HG02870 (cell line): ENCODE measurements at regions not wholly inside any gene's neighbourhood (a gene's known extent, or its start where the extent isn't known, plus 50 kb on each side); places are given as distances from the start of the nearest gene placed in this dataset.
"Not testable (repeated sequence)": the region's sequence is repeated elsewhere in the genome, so short reads cannot be mapped to it uniquely, and the experiment has no call there.

Experiments used
- ATAC-seq: cut with Tn5 transposase; IDR thresholded peaks from one replicate; pipeline ENCODE4 v1.9.1; 2021; ENCODE audit warnings: mild to moderate bottlenecking, moderate library complexity; ENCODE audit not compliant: unreplicated experiment

DNA sequence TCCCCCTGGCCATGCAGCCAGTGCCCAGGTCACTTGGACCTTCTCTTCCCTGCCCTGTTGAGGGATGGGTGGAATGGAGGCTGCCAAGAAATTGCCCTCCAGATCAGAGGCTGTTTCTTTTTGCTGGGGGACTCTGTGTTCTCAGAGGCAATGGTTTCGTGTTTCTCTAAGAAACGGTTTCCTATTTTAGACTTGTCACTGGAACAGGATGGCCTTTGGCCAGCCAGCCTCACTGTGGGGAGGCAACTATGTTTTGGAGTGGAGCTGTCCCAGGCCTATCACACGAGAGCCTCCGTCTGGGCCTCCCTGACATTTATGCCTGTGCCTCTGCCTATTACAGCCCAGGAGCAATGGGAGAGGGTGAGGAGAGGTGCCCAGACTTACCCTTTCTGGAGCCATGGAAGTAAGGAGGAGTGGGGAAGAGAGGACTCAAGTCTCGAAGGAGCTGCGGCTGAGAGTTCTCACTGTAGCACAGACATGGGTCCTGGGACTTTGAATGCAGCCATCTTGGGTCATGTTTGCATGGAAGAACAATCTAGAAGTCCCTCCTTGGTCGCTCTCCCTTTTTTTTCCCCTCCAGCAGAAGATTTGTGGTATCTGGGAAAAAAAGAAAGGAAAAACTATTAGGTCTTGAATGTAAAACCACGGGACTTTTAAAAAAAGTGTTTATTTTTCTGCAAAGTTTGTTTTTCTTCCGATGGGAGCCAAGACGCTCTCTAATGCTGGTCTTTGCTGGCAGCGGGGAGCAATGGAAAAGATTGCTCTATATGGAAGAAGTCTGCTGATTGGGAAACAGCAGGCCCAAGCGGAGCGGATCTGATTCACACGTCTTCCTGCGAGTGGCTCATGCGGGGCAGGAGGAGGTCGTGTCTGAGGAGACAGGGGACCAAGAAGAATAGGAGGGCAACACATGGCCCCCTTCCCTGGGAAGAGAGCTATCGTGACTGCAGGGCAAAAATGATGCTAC is 219.2 kb downstream of the FOXD2 start:
- ATAC-seq = no peak

DNA sequence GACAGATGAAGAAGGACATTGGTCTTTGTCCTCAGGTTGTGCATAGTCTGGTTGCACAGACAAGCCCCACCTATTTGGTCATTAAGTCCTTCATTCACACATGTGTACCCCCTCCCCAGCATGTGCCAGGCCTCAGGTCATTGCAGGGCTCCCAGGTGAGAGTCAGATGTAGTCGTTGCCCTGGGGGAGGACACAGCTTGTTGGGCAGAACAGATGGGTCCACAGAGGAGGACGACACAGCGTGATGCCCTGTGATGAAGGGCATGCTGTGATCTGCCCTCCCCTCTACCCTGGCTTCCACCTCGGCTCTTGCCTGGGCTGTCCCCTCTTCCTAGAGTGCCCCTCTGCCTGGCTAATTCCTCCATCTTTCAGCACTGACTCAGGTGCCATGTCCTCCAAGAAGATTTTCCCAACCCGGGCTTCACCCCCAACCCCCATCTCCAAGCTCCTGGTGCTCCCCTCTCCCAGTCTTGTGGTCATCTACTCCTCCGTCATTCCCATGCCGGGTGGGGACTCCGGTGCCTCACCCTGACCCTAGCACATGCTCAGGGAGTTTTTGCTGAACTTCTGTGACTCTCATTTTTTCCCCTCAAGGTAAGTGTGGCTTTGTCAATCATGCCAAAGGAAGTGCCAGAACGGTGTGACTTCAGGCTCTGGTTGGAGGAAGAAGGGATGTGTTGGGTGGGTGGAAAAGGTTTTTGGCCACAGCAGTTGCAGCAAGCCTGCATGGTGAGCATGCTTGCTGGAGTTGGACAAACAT is 220.5 kb downstream of the FOXD2 start:
- ATAC-seq = no peak

DNA sequence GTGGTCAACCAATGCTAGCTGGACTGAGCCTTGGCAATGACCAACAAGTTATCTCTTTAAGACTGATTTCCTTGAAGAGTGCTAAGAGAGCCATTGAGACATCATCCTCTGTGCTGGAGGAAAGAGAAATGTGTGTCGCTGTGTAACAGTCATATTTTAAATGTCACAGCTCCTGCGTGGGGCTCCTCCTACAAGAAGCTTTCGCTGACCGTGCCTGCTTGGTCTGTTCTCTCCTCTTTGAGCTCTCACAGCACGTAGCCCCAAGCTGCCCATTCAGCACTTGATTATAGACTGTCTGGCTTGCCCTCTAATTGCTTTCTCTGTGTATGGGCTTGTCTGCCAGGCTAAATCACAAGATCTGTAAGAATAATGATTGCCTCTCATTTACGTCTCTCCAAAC is 221.3 kb downstream of the FOXD2 start:
- no peak for ATAC-seq

- ATAC-seq = no peak
Measured at GRCh38 chr1:47660622-47661021, 222.8 kb downstream of the FOXD2 start.

- ATAC-seq = no peak
Measured at GRCh38 chr1:47661040-47661439, 223.2 kb downstream of the FOXD2 start.

DNA sequence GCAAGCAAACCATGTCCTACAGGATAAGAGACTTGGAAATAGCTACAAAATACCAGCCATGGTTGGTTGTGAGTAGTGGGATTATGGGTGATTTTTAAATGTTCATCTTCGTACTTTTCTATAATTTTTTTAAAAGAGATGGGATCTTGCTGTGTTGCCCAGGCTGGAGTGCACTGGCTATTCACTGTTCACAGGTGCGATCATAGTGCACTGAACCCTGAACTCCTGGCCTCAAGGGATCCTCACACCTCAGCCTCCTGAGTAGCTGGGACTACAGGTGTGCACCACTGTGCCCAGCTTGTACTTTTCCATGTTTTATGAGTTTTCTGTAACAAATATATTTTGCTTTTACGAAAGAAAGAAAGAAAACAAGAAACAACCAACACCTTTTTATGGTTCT is 224.2 kb downstream of the FOXD2 start:
- no peak for ATAC-seq

GRCh38 chr1:47663286-47663685 is 225.4 kb downstream of the FOXD2 start:
- ATAC-seq = no peak

- no peak for ATAC-seq
Measured at GRCh38 chr1:47664356-47664755, 226.5 kb downstream of the FOXD2 start.

GRCh38 chr1:47664896-47665295 is 227.1 kb downstream of the FOXD2 start:
- not testable (repeated sequence) for ATAC-seq

GRCh38 chr1:47669081-47669585 is 231.3 kb downstream of the FOXD2 start:
- ATAC-seq = no peak

- ATAC-seq = no peak
Measured at GRCh38 chr1:47672622-47673021, 234.8 kb downstream of the FOXD2 start.

DNA sequence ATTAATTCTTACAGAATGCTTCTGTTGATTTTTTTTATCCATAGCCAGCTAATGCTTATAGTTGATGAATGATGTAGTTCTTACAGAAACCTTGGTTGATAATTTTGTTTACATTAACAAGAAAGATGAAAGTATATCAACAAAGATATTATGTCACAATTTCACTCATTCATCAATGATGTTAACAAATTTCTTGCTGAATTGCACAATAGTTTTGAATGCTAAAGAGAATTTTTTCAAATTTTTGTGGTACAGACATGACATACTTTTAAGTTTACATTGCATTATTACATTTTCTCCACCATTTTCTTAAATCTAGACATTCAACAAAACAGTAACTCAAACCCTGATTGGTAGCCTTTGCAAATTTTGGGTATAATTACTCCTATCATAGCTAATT is 236.3 kb downstream of the FOXD2 start:
- ATAC-seq = no peak

- ATAC-seq = no peak
Measured at GRCh38 chr1:47675047-47675675, 237.3 kb downstream of the FOXD2 start.

DNA sequence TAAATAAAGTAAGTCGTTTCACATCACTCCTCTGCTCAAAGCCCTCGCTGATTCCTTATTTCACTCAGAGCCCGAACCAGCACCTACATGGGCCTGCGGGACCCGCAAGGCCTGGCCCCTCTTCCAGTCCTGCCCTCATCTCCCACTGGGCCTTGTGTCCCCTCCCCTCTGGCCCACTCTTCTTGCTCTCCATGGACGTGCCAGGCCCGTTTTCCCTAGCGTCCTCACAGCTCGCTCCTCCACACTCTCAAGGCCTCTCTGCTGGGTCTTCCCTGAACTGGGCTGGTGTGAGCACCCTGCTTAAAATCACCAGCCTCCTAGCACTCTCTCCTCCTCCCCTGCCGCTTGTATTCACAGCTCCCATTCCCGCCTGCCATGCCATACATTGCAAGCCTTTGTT is 237.9 kb downstream of the FOXD2 start:
- ATAC-seq = no peak

DNA sequence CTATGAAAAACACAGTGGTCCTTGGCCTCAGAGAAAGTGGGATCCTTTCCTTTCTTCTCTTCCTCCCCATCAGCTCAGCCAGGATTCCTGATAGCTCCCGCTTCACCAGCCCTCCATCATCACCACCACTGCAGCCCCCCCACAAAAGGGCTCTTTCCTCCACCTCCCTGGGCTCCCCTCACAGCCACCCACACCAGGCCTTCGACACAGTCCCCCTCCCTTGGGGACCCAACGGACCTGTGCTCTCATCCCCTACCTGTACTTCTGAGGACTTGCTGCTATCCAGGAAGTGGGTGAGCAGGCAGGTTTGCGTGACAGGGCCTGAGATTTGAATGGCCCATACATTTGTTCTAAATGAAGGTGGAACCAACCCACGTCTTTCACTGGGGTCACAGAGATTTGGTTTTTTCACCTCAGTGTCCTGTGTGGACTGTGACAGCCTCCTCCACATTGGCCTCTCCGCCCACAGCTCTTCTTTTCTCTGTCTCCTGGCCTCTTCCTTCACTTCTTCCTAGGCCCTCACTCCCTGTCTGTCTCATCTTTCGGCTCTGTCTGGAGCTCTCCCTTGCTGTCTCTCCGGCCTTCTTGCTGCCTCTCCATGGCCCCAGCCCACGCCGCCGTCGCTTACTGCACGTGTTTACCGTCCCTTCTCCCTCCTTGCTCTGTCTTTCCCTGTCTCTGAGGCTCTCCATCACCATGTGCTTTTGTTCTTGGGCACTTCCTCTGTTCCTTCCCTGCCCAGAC is 238.6 kb downstream of the FOXD2 start:
- ATAC-seq = no peak

DNA sequence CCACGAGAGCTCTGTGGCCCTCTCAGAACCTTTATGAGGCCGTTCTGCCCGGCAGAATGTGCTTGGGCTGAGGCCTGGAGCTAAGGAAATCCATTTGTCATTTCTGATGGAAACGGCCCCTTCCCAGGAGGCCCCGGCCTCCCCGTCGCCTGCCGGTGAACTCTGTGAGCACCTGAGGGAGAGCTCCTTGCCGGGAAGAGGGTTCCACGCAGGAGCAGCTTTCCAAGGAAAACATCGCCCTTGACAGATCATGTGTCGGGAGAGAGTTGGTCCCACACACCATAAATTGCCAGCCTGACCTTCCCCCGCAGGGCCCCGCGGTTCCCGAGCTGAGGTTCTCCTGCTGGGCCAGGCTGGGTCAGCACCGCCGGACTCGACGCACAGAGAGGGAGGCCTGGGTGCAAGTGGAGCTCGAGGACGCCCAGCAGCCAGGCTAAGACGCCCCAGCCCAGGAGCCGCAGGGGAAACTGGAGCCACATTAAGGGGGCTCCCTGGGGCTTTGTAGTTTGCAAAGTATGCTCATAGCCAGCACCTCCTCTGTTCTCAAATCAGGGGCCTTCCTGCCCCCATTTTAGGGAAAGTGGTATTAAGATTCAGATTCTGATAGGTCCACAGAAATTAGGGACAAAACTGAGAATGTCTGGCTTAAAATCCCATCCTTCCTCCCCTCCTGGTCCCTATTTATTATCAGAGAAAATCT is 239.5 kb downstream of the FOXD2 start:
- ATAC-seq = no peak

GRCh38 chr1:47678464-47678980 is 240.7 kb downstream of the FOXD2 start:
- ATAC-seq = no peak

GRCh38 chr1:47679301-47679791 is 241.5 kb downstream of the FOXD2 start:
- ATAC-seq = no peak

DNA sequence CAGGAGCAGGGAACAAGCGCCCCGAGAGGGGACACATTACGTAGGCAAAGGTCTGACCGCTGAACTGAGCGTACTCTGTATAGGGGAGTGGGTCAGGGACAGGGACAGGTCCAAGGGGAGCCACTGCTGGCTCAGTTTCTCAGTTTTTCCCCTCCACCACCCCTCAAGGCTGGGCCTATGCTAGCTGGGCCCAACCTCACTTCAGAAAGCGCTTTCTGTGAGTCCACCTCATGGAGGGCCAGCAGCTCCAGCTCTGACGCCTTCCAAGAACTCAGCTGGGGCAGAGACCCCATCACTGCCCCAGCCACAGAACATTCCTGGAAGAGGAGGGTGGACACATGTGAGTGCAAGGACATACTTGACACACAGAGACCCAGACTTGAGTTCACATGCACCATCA is 242.0 kb downstream of the FOXD2 start:
- ATAC-seq = no peak
